Heart left ventricle (tissue), 13 donors: ENCODE measurements at regions not wholly inside any gene's neighbourhood (a gene's known extent, or its start where the extent isn't known, plus 50 kb on each side); places are given as distances from the start of the nearest gene placed in this dataset.

Experiments used
- POLR2A ChIP-seq, 2 donors: fragments of 450-650 bp; IDR thresholded peaks; one replicate each; pipeline ENCODE4 v1.6.1; 2017; ENCODE audit warnings: antibody characterized with exemption in 2 of 2, mild to moderate bottlenecking in 2 of 2, moderate library complexity in 2 of 2
- TF ChIP-seq, protein P1 (sequence below), 12 donors: fragments of 200-600 bp; sonication (generic) in 4 of 12; IDR thresholded peaks; one replicate each; pipeline versions ENCODE4 v1.5.0 to v1.8.0; 2018 to 2022; ENCODE audit warnings: antibody characterized with exemption in 12 of 12, mild to moderate bottlenecking in 5 of 12
- donor health status: ischemic (EF 13 %, LVEDD 7.1; RV severe dilation, severe dysfunction).
- donor health status: DM: no; HTN: yes; CAD: no.
- donor health status: DM: no; HTN: no; CAD: no.
- donor health status: ischemic (EF 25% LVEDD 6.9; RV normal size, moderate dysfunction).
- donor health status: ischemic (EF 25% LVEDD 5.7; RV mildly dilated, moderate dysfunction).
- donor health status: ischemic (EF 35%, LVEDD 5.7; RV mildly dilated, moderate dysfunction).
- donor health status: nonischemic (EF 11% LVEDD 7.7; RV severe dilation, severe dysfunction).
- donor health status: DM: yes; HTN: yes; CAD: no.
- donor health status: PGD.
- donor health status: ischemic (EF 29% LVEDD 5.4; RV normal size, mild dysfunction).
- donor health status: nonischemic (EF 23%, LVEDD 6.1; RV moderate dilation, normal function).

DNA sequence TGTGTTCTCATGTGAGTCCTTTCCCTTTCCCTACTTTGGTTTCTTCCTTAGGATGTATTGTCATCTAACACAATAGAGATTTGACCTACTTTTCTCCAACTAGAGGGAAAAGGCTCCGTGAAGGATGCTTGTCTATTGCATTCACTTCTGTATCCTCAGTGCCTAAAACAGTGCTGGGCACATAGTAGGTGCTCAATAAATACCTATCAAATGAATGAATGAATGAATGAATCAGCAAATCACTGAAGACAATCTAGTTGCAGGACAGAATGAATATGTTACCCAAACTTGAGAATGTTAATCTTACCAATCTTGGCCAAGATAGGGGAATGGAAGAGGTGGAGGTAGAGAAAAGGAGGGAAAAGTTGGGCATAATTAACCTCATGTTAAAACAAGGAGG is 131.2 kb upstream of the FOXN2 start:
- TF ChIP-seq, protein P1, sequence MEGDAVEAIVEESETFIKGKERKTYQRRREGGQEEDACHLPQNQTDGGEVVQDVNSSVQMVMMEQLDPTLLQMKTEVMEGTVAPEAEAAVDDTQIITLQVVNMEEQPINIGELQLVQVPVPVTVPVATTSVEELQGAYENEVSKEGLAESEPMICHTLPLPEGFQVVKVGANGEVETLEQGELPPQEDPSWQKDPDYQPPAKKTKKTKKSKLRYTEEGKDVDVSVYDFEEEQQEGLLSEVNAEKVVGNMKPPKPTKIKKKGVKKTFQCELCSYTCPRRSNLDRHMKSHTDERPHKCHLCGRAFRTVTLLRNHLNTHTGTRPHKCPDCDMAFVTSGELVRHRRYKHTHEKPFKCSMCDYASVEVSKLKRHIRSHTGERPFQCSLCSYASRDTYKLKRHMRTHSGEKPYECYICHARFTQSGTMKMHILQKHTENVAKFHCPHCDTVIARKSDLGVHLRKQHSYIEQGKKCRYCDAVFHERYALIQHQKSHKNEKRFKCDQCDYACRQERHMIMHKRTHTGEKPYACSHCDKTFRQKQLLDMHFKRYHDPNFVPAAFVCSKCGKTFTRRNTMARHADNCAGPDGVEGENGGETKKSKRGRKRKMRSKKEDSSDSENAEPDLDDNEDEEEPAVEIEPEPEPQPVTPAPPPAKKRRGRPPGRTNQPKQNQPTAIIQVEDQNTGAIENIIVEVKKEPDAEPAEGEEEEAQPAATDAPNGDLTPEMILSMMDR (IDR thresholded peaks at IDR 0.05): no peak
- no peak for TF ChIP-seq POLR2A (IDR thresholded peaks at IDR 0.05)
